Stimulated activated CD4-positive, alpha-beta T cell treated with anti-CD3 and anti-CD28 coated beads, TNF-alpha, amount 100 ng/mL, for 48 hours (primary cell): ENCODE measurements at regions not wholly inside any gene's neighbourhood (a gene's known extent, or its start where the extent isn't known, plus 50 kb on each side); places are given as distances from the start of the nearest gene placed in this dataset.

Source experiments
- DNase-seq, 3 donors: peaks; one replicate each; pipeline ENCODE4 v3.0.0-alpha.2; 2020; ENCODE audit warnings: low read depth in 3 of 3

- DNase-seq = no peak
Measured at GRCh38 chr11:112465433-112466024, 204.9 kb upstream of the PLET1 start.

GRCh38 chr11:112467721-112468120 lies 207.1 kb upstream of the PLET1 start:
- DNase-seq = no peak

DNA sequence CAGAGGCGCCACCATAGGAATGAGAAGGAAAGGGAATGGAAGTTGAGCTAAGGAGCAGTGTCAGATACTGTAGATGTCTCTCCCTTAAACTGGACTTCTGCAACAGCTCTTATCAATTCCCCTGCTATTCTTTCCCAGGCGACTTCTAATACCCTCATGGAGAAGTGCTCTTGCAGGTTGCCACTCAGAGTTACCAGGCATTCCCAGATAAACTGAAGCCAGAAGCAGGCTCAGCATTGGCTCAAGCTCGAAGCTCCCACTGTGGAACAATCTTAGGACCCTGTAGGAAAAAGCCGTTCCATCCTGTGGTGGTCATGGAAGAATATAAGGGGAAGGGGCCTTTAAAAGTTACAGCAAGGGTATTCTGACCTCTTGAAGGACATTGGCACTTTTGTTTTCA lies 208.7 kb upstream of the PLET1 start:
- no peak for DNase-seq

DNA sequence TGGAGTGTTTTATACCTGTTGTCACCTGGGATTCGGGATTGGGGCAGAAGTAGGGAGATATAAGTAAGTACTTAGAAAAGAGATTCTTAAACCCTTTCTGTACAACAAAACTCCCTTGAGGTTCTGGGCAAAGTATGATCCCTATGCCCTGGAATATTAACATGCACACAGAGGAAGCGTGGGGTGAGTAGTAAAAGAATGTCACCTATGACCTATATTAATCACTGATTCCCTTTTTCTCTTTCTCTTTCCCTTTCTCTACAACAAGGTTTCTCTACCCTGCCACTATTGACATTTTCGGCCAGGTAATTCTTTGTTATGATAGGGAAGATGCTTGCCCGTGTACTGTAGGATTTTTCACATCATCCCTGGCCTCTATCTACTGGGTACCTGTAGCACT lies 209.7 kb upstream of the PLET1 start:
- DNase-seq = no peak

DNA sequence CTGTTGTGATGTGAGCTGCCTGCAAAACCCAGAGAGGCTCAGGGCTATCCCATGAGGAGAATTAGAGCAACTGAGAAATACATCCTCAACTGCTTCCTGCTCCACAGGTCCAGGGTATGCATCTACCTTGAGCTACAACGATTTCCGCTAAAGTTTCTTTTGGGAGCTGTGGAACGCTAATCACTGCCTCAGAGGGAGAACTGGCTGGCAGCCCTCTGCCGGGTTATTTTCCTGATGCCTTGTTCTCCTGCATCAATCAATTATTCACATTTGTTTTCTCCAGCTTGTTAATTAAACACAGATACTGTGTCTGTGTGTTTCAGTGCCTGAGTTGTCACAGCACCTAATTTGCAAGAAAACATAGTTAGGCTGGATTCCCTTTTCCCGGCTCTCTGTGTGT lies 211.1 kb upstream of the PLET1 start:
- DNase-seq = no peak

- DNase-seq = no peak
Measured at GRCh38 chr11:112477152-112477551, 216.5 kb upstream of the PLET1 start.

DNA sequence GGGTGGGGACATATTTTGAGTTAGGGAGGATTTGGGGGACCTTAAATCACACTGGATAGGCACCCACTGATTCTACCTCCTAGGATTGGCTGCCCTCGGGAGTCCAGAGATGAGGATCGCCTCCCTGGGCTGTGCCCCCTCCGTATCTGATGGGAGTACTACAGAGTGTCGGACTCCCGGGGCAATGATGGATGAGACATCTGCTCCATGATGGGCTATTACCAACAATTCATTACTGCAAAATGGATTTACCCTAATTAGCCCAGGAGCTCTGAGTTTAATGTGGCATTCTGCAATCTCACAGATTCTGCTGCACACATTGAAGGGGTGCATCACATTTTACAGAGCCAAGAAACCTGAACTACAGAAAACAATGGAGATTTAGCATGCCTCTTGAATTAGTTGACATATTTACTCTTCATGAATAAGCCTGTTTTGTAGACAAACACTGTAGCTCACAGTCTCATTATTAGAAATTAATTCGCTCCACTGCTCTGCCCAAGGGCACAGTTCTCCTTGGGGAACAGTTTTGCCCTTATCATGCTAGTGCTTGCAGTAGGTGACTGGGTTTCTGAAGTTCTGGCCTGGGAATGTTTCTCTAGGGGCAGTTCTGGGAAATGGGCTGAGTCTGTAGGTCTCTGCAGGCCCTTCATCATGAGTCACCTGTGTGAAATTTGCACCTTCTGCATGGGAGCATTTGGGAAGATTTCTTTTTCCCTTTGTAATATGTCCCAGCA lies 217.1 kb upstream of the PLET1 start:
- no peak for DNase-seq

GRCh38 chr11:112478806-112479205 lies 218.1 kb upstream of the PLET1 start:
- no peak for DNase-seq

DNA sequence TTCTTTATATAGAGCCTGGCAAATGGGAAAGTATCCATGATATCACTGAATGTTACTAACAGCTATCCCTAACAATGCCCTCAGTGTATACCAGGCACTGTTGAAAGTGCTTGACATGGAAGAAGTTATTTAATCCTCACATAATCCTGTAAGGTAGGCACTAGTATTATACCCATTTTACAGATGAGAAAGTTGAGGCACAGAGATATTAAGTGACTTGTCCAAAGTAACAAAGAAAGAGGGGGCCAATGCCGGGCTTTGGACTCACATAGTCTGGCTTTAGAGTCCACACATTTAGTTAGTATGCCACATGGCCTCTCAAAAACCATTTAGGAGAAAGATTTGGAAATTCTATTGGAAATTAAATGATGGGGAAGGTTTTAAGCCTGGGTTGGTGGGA lies 220.8 kb upstream of the PLET1 start:
- no peak for DNase-seq

DNA sequence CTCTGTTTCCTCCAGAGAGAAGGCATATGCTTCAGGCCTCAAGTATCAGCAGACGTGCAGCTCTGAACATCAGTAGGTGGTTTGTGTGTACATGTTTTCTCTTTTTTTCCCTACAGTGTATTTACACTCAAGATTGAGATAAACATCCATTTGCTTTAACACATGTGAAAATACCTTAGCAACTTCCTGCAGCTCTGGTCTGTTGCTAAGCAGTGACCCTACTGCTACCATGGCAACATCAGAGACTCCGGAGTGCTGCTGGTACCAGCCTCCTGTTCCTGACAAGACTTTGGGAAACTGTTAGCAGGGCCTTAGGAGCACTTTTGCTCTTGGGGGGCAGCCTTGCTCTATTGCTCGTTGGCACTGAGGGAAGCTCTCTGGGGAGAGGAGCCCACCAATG lies 221.2 kb upstream of the PLET1 start:
- DNase-seq = no peak

- no peak for DNase-seq
Measured at GRCh38 chr11:112485280-112485679, 224.6 kb upstream of the PLET1 start.

GRCh38 chr11:112497826-112498225 lies 237.2 kb upstream of the PLET1 start:
- no peak for DNase-seq

- DNase-seq = no peak
Measured at GRCh38 chr11:112498701-112499100, 238.0 kb upstream of the PLET1 start.

DNA sequence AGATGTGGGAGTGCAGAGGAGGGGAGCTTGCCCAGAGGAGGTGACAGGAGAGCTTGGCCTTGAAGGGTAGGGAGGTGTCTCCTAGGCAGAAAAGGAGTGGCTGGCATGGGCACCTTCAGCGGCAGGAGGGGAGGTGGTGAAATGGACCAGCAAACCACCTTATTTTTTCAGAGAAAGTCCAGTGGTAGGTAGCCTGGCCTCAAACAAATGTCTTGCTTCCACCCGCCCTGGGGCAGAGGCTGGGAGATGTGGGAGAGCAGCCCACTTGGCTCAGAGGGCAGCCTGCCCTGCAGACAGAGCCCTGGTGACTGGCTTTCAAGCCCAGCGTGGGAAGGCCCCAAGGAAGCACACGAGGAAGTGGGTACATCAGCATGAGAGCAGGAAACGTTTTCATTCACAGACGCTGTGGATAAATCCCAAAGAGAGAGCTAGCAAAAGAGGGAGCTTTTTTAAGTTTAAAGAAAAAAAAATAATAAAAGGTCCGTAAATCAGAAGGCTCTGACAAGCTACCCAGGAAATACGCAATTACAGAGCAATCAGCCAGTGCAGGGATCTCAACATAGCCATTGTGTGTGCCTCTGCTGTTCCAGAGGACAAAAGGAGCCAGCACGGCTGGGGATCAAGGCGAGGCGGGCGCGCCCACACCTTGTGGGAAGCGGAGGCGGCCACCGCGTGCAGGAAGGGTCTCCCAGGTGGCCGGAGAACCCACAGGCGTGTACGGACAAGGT lies 238.7 kb upstream of the PLET1 start:
- no peak for DNase-seq

GRCh38 chr11:112499881-112500204 lies 239.2 kb upstream of the PLET1 start:
- DNase-seq = no peak

DNA sequence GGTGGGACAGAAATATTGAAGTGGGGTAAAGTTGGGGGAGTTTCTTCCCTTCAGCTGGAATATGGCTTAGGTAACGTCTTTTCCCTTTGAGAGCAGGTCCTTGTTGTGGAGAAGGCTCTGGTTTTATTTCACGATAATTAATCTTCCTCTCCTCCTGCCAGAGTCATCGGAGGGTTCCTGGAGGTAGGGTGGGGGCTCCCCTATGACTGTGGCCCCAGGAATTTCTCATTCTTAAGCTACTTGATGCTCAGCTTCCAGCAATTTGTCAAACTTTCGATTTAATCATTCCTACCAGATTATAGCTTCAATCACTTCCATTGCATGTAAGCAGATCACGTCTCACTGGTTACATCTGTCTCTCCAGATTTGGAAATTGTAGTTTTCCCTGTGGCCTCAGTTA lies 242.8 kb upstream of the PLET1 start:
- no peak for DNase-seq

- no peak for DNase-seq
Measured at GRCh38 chr11:112504056-112504455, 243.4 kb upstream of the PLET1 start.

DNA sequence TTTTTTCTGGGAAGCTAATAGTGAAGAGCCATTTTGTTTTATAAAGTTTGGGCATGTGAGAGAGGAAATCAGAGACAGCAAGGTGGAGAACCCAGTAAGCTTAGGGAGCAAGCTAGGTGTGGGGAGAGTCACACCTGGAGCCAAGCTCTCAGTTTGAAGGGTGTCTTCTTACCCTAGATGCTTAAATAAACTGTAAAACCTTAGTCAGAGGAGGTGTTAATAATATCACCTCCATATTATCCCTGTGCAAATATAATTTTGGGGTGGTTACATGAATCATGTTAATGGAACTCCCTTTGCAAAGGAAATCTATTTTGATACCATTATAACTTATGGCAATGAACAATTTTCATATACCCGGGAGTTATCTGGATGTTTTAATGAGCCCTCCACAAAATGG lies 246.2 kb upstream of the PLET1 start:
- DNase-seq = no peak

DNA sequence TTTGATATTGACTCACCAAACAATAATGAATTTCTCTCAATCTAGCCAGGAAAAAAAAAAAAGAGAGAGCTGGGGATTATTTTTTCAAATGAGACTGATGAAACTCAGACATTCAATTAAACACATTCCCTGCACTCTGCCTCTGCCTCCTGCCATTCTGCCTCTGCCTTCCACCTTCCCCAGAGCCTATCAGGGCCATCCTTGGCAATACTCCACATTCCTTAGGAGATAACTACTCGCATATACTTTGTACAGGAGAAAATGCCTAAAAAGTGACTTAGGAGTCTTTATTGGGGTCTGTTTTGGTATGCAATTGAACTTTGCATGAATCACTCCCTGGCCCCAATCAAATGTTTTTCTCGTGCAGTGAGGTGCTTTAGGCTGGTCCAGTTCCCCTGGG lies 246.6 kb upstream of the PLET1 start:
- DNase-seq = no peak

GRCh38 chr11:112508750-112509149 lies 248.1 kb upstream of the PLET1 start:
- DNase-seq = no peak

GRCh38 chr11:112509300-112509699 lies 248.6 kb upstream of the PLET1 start:
- DNase-seq = no peak

- DNase-seq = no peak
Measured at GRCh38 chr11:112511271-112511670, 250.6 kb upstream of the PLET1 start.

- DNase-seq = no peak
Measured at GRCh38 chr11:112511911-112512310, 251.3 kb upstream of the PLET1 start.
